ENCODE measurements at regions not wholly inside any gene's neighbourhood (a gene's known extent, or its start where the extent isn't known, plus 50 kb on each side); places are given as distances from the start of the nearest gene placed in this dataset.
"Not testable (repeated sequence)": the region's sequence is repeated elsewhere in the genome, so short reads cannot be mapped to it uniquely, and the experiment has no call there.

DNA sequence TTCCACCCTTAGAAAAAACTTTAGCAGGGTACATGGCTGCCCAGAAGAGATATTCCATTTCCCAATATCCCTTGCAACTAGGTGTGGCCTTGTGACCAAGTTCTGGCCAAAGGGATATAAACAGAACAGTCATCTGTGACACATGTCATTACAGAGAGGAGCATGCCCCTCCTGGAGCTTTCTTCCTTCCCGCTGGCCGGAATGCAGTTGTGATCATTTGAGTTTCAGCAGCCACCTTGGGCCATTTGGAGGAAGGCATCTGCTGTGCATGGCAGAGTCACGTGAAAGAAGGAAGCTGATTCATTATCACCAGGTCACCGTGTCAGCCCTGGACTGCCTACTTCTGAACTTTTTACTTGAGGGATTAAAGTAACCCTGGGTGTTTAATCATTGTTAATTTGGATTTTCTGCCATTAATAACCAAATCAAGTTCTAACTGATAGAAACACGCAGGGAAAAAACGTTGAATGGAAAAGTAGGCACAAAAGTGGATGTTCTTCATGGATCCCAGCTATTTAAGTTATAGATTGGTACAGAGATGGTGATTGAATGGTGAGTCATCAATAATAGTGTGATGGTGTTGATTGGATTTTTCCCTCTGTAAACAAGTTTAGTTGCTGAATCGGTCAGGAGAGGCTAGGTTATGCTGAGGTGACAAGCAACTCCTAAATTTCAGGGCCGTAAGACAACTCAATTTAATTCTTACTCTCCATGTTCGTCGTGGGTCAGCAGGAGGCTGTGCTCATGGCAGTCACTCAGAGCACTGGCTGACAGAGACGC is 80.7 kb upstream of the CCDC167 start:
- no peak for DNase-seq (ENCODE audit: low read depth)

GRCh38 chr6:37579444-37580067 is 79.9 kb upstream of the CCDC167 start:
- no peak for DNase-seq (ENCODE audit: low read depth)

- no peak for DNase-seq (ENCODE audit: low read depth)
These were observed 78.4 kb upstream of the CCDC167 start for GRCh38 chr6:37578104-37578503.

DNA sequence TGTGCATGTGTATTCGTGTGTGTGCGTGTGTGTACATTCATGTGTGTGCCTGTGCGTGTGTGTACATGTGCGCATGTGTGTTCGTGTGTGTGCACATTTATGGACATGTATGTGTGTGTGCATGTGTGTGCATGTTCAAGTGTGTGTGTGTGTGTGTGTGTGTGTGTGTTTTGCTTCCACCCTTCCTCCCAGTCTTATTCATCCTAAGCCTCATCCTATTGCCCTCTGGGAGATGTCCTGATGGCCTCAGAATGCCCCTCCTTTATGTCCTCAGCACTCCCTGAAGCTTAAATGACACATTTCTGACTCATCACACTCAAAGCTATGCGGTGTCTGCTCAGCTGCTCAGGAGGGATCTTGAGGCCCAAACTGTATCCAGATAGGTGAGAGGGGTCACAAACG is 76.6 kb upstream of the CCDC167 start:
- DNase-seq (ENCODE audit: low read depth): no peak

- no peak for DNase-seq (ENCODE audit: low read depth)
These were observed 75.5 kb upstream of the CCDC167 start for GRCh38 chr6:37575221-37575620.

- no peak for DNase-seq (ENCODE audit: low read depth)
These were observed 72.6 kb upstream of the CCDC167 start for GRCh38 chr6:37572334-37572733.

DNA sequence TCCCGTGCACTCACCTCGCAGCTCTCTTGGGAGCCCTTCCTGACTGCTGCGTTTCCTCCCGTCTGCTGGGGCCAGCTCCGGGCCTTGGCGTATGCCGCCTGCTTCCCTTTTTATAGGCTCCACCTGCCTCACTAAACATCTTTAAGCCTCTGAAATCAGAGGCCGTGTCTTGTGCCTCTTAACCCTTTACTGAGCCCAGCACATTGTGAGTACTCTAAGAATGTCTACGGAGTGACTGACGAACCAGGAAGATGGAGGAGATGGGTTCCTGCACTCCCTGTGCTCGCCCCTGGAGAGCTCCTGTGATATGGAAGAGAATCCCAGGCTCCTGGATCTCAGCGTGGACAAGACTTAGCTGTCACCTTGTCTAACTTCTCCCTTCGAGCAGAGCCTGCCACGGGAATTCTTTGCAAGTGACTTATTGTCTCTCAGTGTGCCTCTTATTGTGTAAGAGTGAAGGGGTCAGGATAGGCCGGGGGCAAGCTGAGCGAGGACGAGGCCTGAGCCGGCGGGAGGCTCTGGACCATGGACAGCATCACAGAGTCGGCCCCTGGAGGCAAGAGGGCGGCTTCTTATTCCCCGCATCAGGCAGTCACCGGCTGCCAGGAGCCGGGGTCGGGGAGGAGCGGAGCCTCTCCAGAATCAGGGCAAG is 70.9 kb upstream of the CCDC167 start:
- DNase-seq (ENCODE audit: low read depth): no peak

DNA sequence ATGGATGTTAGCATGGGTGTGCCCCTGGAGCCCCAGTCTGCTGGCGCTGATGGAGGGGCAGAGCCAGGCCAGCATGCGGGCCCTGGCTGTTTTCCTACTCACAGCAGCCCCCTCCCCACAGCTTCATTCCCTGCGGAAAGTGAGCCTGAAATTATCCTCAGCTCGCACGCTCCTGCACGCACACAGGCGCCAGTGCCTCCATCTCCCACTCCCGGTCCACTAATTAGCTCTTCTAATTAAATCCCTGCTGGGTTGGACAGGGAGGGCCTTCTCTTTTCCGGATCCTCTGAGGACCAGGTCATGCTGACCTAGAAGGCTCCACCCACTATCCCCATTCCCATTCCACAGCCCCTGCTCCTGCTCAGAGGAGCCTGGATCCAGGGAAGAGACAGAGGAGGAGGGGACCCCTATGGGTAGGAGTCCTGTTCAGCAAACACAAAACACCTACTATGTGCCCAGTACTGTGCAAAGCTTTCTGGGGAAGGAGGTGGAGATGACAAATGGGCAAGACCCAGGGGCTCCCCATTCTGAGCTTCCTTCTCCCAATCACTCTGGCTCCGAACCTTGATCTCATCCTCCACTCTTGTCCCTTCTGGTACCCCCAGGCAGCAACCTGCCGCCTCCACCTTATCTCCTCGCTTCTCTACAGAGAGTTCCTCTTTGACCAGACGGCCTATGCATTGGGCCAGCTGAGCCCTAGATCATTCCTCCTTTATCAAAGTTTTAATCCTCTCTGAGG is 70.2 kb upstream of the CCDC167 start:
- no peak for DNase-seq (ENCODE audit: low read depth)

GRCh38 chr6:37569317-37569716 is 69.6 kb upstream of the CCDC167 start:
- no peak for DNase-seq (ENCODE audit: low read depth)

GRCh38 chr6:37566950-37567349 is 67.3 kb upstream of the CCDC167 start:
- DNase-seq (ENCODE audit: low read depth): no peak

DNA sequence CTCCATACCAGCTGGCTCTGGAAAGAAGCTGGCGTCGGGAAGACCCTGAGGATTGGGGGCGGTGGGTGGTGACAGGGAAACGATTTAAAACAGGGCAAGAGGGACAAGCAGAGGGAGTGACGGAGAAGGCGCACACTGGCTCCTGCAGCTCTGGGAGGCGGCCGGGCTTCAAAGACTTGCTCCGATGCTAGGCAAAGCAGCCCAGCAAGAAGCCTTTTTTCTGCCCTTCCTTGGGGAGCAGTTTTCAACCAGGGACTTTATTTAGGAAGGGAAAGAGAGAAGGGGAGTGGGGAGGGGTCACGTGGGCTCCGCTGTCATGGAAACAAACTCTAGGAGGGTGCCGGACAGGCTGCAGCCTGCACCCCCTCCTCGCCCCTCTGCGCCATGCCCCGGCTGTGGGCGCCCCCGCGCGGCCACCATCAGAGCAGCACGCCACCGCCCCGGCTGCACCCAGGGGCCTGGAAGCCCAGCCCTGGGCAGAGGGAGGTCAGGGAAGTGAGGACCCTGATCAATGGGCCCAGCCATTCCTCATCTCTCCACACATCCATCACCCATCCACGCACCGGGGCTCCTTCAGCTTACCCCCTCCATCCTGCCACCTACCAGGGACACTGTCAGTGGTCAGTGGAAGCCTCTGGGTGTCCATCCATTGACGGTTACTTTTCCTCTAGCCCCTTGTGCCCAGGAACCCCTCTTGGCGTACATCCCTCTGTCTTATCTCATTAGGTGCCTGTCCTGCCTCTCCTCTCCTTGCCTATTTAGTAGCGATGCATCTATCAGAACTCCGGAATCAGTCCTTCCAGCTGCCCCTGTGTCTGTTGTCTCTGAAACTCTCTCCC is 66.6 kb upstream of the CCDC167 start:
- peak; percentile 67 for DNase-seq (ENCODE audit: low read depth)

DNA sequence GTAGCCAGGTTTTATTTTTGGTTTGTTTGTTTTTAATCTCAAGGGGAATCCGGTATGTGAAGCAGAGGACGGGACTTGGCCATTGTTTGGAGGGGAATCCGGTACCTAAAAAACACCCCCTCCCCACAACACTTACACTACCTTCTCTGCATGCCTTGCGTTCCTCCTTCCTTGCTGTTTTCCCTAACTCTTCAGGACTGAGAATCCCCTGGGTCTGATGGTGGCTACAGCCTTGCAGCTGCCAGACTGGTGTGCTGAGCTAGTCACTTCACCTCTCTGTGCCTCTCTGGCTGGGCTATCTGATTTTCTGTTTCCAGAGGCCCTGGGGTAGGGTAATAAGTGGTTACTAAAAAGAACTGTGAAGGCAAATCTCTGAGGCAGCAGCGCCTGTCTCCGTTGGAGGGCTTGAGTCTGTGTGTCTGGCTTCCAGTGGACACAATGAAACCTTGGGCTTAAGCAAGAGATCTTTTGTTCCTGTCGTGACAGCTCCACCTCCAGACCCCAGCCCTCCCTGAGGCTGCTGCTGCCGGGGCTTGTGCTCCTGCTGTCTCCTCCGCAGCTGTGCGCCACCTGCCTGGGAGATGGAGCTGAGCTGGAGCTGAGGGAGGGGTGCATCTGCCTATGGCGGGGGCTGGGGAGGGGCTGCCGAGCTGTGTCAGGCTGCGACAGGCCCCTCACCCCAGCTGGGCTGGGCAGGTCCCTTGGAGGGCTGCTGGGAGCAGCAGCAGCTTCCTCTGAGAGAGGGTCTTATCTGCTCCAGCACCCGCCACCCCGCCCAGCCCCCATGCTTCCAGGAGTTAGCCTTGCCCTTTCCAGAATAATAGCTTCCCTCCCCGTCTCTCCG is 65.8 kb upstream of the CCDC167 start:
- DNase-seq (ENCODE audit: low read depth): no peak

- DNase-seq (ENCODE audit: low read depth): not testable (repeated sequence)
These were observed 63.2 kb upstream of the CCDC167 start for GRCh38 chr6:37562926-37563288.

DNA sequence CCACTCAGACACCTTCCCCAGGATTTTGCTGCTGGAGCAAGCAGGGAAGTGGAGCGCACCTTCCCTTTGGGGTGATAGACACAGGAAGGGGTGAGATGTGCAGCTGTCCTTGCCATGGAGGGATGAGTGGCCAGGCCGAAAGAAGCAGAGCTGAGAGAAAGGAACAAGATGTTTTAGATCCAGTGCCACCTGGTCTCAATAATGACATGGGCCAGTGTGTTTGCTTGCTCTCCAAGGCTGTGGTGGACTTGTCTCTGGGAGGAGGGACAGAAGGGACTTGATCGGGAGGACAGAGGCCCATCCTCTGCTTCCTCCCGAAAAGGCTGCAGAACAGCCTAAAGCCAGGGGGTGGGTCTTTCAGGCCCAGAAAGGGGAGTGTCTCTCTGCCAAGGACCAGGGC is 61.7 kb upstream of the CCDC167 start:
- no peak for DNase-seq (ENCODE audit: low read depth)

DNA sequence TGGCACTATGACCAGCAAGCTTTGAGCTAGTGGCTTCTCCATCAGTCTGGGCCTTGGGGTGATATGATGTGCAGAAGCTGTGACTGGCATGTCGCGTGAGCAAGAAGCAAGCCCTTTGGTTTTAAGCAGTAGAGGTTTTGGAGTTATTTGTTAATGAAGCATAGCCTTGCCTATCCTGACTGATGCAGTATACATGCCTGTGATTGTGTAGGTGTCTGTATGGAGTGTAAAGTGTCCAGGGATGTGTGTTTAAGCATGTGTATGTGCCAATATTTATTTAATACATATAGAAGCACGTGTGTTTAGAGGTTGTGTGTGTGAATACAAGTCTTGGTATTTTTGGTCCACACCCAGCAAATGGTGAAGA is 61.0 kb upstream of the CCDC167 start:
- DNase-seq (ENCODE audit: low read depth): no peak

DNA sequence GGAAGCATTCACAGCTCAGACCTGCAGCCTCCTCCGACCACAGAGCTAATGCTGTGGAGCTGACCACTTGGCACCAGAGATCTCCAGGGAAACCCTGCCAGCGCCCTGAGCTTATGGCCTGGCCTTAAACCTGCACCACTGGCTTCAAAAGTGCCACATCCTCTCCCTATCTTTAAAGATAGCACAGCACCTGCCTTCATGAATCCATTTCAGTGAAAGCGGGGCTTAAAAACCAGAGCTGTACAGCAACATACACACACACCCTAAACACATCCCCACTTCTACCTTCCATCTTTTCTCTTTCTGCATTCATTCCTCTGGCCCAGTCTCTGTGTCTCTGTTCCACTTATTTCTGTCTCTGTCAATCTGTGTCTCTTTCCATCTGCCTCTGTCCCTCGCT is 59.8 kb upstream of the CCDC167 start:
- DNase-seq (ENCODE audit: low read depth): no peak

- DNase-seq (ENCODE audit: low read depth): no peak
These were observed 59.4 kb upstream of the CCDC167 start for GRCh38 chr6:37559050-37559449.

DNA sequence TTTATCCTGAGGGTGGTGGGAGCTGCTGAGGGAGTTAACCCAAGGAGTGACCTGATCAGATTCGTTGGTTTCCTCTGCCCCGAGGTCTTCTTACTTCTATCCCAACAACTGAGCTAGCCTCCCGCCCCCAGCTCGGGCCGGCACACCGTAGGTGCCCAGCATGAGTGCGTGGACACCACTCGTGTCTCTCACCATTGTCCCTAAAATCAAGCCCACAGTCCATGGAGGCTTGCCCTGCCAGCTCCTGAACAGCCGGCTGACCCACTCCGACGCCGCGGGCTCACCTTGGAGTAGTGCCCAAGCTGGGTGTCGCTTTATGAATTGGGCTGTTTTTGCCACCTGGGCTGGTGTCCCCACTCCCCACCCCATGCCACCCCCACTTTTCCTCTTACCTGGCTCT is 59.0 kb upstream of the CCDC167 start:
- DNase-seq (ENCODE audit: low read depth): no peak

DNA sequence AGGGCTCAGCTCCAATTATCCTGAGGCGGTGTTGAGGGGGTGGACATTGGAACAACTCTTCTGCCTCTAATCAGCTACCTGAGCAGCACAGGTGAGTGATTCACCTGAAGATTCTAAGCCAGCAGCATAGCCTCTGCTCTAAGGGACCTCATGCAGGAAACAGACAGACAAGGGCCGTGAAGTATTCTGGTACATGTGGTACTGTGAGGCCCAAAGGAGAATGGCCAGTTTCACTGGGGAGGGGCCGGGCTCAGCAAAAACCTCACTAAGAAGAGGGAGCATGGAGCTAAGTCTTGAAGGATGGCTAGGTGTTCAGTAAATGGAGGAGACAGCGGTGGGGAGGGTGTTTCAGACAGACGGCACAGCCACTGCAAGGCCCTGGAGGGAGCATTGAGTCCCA is 58.5 kb upstream of the CCDC167 start:
- DNase-seq (ENCODE audit: low read depth): no peak

DNA sequence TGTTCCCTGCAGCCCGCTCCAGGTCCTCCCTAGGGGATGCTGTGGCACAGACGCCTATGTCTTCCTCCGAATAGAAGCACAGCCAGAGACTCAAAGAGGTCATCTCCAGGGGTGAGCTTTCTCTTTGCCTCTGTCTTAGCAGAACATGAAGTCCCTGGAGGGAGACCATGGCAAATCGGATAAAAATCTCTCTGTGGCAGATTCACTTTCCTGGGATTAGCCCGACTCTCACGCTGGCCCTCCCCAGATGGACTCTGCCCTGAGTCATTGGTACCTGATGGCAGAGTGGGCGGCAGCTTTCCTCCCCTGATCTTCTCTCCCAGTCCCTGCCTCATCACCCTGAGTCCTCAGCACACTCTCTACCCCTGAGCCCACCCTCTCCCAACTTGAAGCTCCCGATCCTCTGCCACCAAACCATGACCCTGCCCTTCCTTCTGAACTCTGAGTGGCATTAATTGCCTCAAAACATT is 58.0 kb upstream of the CCDC167 start:
- no peak for DNase-seq (ENCODE audit: low read depth)

Measured in stimulated activated CD8-positive, alpha-beta memory T cell treated with anti-CD3 and anti-CD28 coated beads, Interleukin-15, amount 100 ng/mL, for 24 hours (primary cell).